SU-DHL-6 (cell line): ENCODE measurements at regions not wholly inside any gene's neighbourhood (a gene's known extent, or its start where the extent isn't known, plus 50 kb on each side); places are given as distances from the start of the nearest gene placed in this dataset.

Experiments
- CTCF ChIP-seq: fragments of 200-600 bp; sonication (generic); IDR thresholded peaks from one replicate; pipeline ENCODE4 v1.5.1; 2017; ENCODE audit warnings: antibody characterized with exemption, mild to moderate bottlenecking, low read length, moderate library complexity; ENCODE audit not compliant: insufficient read depth, poor library complexity, severe bottlenecking
- EZH2phosphoT487 ChIP-seq: fragments of 200-600 bp; sonication (generic), shearing (Covaris generic); conservative IDR thresholded peaks from 2 replicates; pipeline ENCODE4 v1.6.1; 2018; ENCODE audit warnings: mild to moderate bottlenecking, antibody characterized with exemption, low read length, moderate library complexity, mixed read lengths

GRCh38 chr1:244948416-244948815 is 84.1 kb upstream of the HNRNPU start:
- TF ChIP-seq CTCF, result no peak
- TF ChIP-seq EZH2phosphoT487, result no peak
